Activated gamma-delta T cell (primary cell): ENCODE measurements at regions not wholly inside any gene's neighbourhood (a gene's known extent, or its start where the extent isn't known, plus 50 kb on each side); places are given as distances from the start of the nearest gene placed in this dataset.
"Not testable (repeated sequence)": the region's sequence is repeated elsewhere in the genome, so short reads cannot be mapped to it uniquely, and the experiment has no call there.

ENCODE experiments used
- DNase-seq: peaks from one replicate; lab custom pipeline; 2025; lab: John Stamatoyannopoulos, UW

- DNase-seq = no peak
These were observed 838.6 kb upstream of the SORCS1 start for GRCh38 chr10:108003061-108003460.

- no peak for DNase-seq
These were observed 835.9 kb upstream of the SORCS1 start for GRCh38 chr10:108000365-108000764.

GRCh38 chr10:107994621-107995270 is 830.2 kb upstream of the SORCS1 start:
- DNase-seq = no peak

- DNase-seq = no peak
These were observed 822.1 kb upstream of the SORCS1 start for GRCh38 chr10:107986571-107986970.

DNA sequence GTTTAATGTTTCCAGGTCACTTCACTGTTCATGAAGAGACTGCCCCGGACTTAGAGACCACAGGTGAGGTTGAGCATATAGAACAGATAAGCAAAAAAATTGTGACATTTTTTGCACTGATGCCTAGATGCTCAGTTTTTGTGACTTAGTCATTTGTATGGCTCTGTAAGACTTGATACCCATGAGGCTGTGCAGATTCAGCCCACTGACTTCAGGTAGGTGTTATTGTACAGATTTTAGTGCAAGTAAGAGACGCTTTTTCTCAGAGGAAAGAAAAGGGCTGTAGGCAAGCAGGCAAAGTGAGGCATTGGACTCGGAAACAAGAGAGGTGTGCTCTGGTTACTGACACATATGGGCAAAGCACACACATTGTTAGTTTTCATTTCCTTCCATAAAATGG is 820.1 kb upstream of the SORCS1 start:
- no peak for DNase-seq

- no peak for DNase-seq
These were observed 819.6 kb upstream of the SORCS1 start for GRCh38 chr10:107984149-107984548.

DNA sequence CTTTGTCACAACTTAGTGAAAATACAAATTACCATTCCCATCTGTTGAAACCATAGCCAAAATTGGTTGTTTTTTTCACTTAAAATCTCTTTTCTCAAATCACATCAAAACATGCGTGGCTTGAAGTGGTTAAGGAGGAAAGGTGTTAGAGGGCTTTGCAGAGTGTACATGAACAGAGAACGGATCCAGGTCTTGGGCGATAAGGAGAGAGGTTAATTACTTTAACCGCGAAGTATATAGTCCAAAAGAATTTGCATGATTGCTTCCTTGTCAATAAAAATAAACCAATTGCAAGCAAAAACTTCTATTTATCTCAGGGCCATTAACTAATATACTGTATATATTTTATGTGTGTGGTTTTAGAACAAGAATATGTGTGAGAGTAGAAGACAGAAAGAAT is 813.9 kb upstream of the SORCS1 start:
- DNase-seq = no peak

- DNase-seq = no peak
These were observed 807.5 kb upstream of the SORCS1 start for GRCh38 chr10:107971973-107972372.

GRCh38 chr10:107971411-107971810 is 806.9 kb upstream of the SORCS1 start:
- DNase-seq = no peak

DNA sequence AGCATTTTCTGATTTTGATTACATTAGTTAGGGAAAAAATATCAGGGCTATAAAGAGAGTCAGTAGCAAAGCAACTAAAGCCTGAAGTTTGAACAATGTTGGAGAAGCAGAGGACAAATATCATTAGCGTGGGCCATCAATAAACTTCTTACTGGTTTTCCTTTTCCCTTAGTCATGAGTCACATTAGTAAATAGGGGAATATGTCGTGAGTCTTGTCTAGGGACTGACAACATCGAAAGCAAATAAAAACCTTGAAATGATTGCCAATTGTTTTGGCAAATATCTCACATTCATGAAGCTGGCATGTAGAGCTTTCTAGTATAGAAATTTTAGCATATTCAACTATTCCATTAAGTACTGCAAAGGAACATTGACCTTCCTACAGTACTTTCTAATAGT is 806.0 kb upstream of the SORCS1 start:
- DNase-seq = no peak

- DNase-seq = no peak
These were observed 805.4 kb upstream of the SORCS1 start for GRCh38 chr10:107969936-107970335.

DNA sequence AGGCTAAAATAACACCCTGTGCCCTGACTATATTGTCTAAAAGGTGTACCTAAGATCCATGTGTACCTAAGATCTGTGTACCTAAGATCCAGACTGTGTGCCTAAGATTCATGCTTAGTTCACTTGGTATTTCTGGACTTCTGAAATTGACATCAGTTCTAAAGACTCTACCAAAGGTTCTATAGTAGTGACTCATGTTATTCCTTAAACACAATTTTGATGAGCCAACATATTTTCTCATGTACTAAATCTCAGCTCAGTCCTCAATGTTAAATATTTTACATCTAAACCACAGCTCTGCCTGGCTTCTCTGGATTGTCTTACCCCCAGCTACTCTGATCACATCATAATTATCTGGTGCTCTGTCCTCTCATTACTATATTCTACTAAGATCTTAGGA is 802.3 kb upstream of the SORCS1 start:
- DNase-seq = no peak

DNA sequence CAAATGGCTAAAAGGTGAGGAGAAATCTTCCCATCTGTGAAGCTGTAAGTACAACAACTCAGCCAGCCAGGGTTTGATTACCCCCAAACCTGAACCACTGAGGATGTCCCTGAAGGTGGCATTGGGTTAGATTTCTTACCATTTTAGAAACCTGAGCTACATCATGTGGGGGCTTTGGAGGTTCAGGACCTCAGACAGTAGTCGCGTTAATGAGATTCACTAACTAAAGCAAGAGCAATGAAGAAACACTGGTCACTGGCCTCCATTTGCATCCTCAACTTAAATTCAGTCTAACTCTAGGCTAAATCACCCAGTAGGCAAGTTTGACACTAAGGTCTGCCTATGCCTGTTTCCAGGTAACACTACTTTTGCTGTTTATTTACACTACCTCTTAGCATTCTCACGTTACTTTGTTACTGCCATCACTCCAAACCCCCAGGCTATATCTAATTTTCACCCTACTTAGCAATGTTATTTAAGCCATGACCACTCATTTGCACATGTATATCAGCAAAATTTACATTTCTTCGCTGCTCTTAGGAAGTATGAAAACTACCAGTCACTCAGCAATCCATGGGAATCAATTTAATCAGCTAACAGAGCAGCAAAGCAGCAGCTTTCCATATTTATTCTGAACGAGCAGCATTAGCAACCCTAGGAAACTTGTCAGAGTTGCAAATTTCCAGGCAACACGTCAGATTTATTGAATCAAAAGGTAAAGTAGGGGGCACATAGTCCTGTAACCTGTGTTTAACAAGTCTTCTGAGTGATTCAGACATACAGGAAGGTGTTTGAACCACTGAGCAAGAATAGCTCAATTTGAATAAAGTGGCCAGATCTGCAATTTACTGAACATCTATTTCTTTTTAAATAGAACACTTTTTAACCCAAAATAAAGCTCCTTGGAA is 788.4 kb upstream of the SORCS1 start:
- no peak for DNase-seq

DNA sequence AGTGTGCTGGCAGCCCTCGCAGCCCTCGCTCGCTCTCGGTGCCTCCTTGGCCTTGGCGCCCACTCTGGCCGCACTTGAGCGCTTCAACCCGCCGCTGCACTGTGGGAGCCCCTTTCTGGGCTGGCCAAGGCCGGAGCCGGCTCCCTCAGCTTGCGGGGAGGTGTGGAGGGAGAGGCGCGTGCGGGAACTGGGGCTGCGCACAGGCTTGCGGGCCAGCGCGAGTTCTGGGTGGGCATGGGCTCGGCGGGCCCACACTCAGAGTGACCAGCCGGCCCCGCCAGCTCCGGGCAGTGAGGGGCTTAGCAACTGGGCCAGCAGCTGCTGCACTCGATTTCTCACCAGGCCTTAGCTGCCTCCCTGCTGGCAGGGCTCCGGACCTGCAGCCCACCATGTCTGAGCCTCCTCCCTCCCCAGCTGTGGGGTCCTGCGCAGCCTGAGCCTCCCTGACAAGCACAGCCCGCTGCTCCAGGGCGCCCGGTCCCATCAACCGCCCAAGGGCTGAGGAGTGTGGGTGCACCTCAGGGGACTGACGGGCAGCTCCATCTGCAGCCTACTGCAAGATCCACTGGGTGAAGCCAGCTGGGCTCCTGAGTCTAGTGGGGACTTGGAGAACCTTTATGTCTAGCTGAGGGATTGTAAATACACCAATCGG is 786.0 kb upstream of the SORCS1 start:
- DNase-seq = not testable (repeated sequence)

GRCh38 chr10:107942826-107943225 is 778.3 kb upstream of the SORCS1 start:
- DNase-seq = no peak

DNA sequence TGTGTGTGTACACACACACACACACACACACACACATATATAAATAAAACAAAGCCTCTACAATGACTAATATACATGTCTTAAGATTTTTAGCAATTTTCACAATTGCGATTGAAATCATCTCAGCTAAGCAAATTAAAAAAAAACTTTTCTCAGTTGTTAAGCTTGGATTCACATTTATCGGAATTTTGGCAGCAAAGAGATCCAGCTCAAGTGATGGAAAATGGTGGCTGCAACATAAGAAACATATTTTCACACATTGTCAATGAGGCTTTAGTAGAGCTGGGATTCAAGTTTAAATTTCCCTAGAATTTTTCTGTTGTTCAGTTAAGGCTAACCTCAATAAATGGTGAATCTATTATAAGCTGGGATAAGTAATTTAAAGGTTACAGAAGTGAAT is 768.6 kb upstream of the SORCS1 start:
- DNase-seq = no peak

DNA sequence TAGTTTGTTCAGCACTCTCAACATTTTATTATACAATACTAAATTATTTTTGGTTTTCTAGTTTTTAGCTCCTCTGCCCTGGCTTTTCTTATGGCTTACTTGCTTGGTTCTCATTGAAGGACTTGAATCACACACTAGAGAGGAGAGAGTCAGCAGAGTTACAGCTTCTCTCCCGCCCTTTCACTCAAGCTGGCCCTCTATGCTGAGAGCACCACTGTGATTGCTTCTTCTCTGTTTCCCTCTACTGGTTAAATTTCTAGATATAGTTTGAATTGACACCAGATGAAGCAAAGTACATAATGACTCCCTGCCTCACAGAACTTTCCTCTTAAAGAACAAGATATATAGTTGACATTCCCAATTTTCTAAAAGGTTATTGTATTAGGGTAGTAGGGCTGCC is 767.3 kb upstream of the SORCS1 start:
- no peak for DNase-seq

DNA sequence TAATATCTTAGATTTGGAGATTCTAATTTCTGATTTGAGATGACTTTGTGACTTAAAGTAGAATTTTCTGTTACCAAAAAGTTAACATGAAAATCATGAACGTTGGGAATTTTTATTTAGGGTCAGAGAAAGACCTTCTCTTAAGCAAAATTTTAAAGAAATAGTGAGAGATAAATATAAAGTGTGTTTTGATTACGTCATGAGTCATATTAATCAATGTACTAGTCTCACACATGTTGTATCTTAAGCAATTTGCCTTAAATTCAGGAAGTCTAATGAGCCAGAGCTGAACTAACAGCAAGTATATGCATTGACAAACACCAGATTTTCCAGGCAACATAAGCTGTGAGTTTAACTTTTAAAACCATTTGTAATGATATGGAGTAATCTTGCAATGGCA is 765.5 kb upstream of the SORCS1 start:
- no peak for DNase-seq

GRCh38 chr10:107924458-107924857 is 760.0 kb upstream of the SORCS1 start:
- DNase-seq = no peak

GRCh38 chr10:107919626-107920235 is 755.2 kb upstream of the SORCS1 start:
- no peak for DNase-seq

DNA sequence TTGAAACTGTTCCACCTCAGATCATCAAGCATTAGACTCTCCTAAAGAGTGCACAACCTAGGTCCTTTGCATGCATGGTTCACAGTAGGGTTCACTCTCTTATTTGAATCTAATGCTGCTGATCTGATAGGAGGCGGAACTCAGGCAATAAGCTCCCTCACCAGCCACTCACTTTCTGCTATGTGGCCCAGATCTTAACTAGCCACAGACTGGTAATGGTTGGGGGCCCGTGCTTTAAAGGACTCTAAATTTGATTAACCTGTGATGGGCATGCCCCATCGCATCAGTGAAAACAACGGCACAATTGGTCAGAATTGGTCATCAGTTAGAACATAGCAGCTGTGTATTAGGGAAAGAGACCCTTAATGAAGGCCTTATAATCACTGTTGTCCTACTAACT is 753.7 kb upstream of the SORCS1 start:
- DNase-seq = no peak

DNA sequence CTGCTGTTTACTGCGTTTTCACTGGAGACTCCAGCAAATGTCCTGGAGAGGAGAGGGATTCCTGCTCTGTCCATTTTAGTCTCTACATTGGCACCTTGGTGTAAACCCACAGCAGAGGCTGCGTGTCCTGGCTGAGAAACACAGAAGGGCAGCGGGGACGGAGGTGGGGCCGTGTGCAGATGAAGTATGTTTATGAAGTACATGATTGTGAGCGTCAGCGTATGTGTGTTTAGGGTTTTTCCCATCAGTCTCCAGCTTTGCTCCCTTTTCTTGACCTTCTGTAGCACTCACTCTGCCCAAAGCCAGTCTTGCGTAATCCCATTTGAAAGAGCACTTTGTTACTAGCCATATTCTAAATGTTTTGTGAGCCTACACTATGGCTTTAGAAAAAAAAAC is 750.7 kb upstream of the SORCS1 start:
- DNase-seq = no peak
